ENCODE measurements at regions not wholly inside any gene's neighbourhood (a gene's known extent, or its start where the extent isn't known, plus 50 kb on each side); places are given as distances from the start of the nearest gene placed in this dataset.
A peak's percentile ranks its signal among the peaks of the same experiment; 100 is the strongest.
"Not testable (repeated sequence)": the region's sequence is repeated elsewhere in the genome, so short reads cannot be mapped to it uniquely, and the experiment has no call there.

- H3K9me3 ChIP-seq = no peaks in the 10 kb centered on the region
- DNase-seq = no peak
- no peak for TF ChIP-seq CTCF (IDR thresholded peaks at IDR 0.05; ENCODE audit: low read depth, low read length)
- H3K36me3 ChIP-seq = no peaks in the 10 kb centered on the region
- H3K4me3 ChIP-seq (ENCODE audit: low read depth, low read length) = no peak overlapping the region
- no peaks in the 10 kb centered on the region for H3K4me1 ChIP-seq
- no peaks in the 10 kb centered on the region for H3K27me3 ChIP-seq
Observed at GRCh38 chr3:135393898-135394525, 571.5 kb upstream of the PPP2R3A start.

GRCh38 chr3:135412475-135412874 lies 553.1 kb upstream of the PPP2R3A start:
- no peak for TF ChIP-seq CTCF (IDR thresholded peaks at IDR 0.05; ENCODE audit: low read depth, low read length)
- DNase-seq = no peak
- H3K27me3 ChIP-seq = no peaks in the 10 kb centered on the region; the same call in 1 of the 2 replicates
- no peaks in the 10 kb centered on the region for H3K4me1 ChIP-seq
- H3K36me3 ChIP-seq = no peaks in the 10 kb centered on the region
- no peaks in the 10 kb centered on the region for H3K9me3 ChIP-seq
- H3K4me3 ChIP-seq (ENCODE audit: low read depth, low read length) = no peak overlapping the region

- no peak for DNase-seq
- H3K9me3 ChIP-seq = no peaks in the 10 kb centered on the region
- H3K4me3 ChIP-seq (ENCODE audit: low read depth, low read length) = no peak overlapping the region
- H3K27me3 ChIP-seq = no peaks in the 10 kb centered on the region
- TF ChIP-seq CTCF (IDR thresholded peaks at IDR 0.05; ENCODE audit: low read depth, low read length) = no peak
- no peaks in the 10 kb centered on the region for H3K36me3 ChIP-seq
- H3K4me1 ChIP-seq = no peaks in the 10 kb centered on the region
Observed at GRCh38 chr3:135416182-135416581, 549.3 kb upstream of the PPP2R3A start.

DNA sequence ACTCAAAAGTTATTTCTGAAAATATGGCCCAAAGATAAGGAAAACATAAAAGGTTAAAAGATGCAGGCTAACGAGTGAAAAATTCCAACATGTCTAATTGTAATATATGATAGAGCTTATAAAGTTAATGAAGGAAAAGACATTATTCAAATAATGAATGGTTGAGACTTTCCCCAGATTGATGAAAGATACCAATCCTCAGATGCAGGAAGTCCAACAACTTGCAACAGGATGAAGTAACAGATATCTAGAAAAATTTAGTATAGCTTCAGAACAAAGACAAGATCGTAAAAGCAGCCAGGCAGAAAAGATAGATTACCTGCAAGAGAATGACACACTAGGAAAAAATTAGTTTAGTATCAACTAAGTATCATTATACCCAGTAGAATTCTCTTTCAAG lies 546.4 kb upstream of the PPP2R3A start:
- TF ChIP-seq CTCF (IDR thresholded peaks at IDR 0.05; ENCODE audit: low read depth, low read length) = no peak
- H3K27me3 ChIP-seq = no peaks in the 10 kb centered on the region
- no peak overlapping the region for H3K4me3 ChIP-seq (ENCODE audit: low read depth, low read length)
- H3K36me3 ChIP-seq = no peaks in the 10 kb centered on the region
- H3K4me1 ChIP-seq = no peaks in the 10 kb centered on the region
- no peaks in the 10 kb centered on the region for H3K9me3 ChIP-seq
- DNase-seq = no peak

GRCh38 chr3:135426508-135426907 lies 539.0 kb upstream of the PPP2R3A start:
- 0 out of 2 replicates have a peak, but pooled peaks cover 2% of the 10 kb centered on the region for H3K27me3 ChIP-seq
- no peak for TF ChIP-seq CTCF (IDR thresholded peaks at IDR 0.05; ENCODE audit: low read depth, low read length)
- no peak for DNase-seq

GRCh38 chr3:135432402-135432801 lies 533.1 kb upstream of the PPP2R3A start:
- Histone ChIP-seq H3K4me1 (no peaks in the 10 kb centered on the region), H3K4me3 (ENCODE audit: low read depth, low read length) (no peak overlapping the region), H3K9me3 (no peaks in the 10 kb centered on the region), H3K27me3 (0 out of 2 replicates have a peak, but pooled peaks cover 2% of the 10 kb centered on the region), H3K36me3 (no peaks in the 10 kb centered on the region)
- DNase-seq = no peak
- no peak for TF ChIP-seq CTCF (IDR thresholded peaks at IDR 0.05; ENCODE audit: low read depth, low read length)

More at GRCh38 chr3:135426508-135426907, 539.0 kb upstream of the PPP2R3A start:
- Histone ChIP-seq H3K4me1 (no peaks in the 10 kb centered on the region), H3K4me3 (ENCODE audit: low read depth, low read length) (no peak overlapping the region), H3K9me3 (no peaks in the 10 kb centered on the region), H3K36me3 (no peaks in the 10 kb centered on the region)

DNA sequence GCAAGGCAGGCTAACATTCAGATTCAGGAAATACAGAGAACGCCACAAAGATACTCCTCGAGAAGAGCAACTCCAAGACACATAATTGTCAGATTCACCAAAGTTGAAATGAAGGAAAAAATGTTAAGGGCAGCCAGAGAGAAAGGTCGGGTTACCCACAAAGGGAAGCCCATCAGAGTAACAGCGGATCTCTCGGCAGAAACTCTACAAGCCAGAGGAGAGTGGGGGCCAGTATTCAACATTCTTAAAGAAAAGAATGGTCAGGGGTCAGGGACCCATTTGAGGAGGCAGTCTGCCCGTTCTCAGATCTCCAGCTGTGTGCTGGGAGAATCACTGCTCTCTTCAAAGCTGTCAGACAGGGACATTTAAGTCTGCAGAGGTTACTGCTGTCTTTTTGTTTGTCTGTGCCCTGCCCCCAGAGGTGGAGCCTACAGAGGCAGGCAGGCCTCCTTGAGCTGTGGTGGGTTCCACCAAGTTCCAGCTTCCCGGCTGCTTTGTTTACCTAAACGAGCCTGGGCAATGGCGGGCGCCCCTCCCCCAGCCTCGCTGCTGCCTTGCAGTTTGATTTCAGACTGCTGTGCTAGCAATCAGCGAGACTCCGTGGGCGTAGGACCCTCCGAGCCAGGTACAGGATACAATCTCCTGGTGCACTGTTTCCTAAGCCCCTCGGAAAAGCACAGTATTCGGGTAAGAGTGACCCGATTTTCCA lies 526.5 kb upstream of the PPP2R3A start:
- H3K27me3 ChIP-seq, H3K4me1 ChIP-seq, H3K36me3 ChIP-seq, H3K9me3 ChIP-seq: not testable (repeated sequence)
- peak overlapping the region; percentile 65 for H3K4me3 ChIP-seq (ENCODE audit: low read depth, low read length)
- DNase-seq = peak; percentile 49

DNA sequence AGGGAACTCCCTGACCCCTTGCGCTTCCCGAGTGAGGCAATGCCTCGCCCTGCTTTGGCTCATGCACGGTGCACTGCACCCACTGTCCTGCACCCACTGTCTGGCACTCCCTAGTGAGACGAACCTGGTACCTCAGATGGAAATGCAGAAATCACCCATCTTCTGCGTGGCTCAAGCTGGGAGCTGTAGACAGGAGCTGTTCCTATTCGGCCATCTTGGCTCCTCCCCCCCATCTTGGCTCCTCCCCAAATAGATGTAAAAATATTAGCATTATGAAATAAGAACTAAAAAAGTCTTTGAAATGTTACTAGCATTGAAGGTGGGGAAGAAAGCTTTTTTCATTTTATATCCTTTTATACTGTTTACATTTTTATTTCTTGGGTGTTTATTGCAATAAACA lies 525.9 kb upstream of the PPP2R3A start:
- H3K4me3 ChIP-seq (ENCODE audit: low read depth, low read length) = peak overlapping the region; percentile 65
- DNase-seq = peak; percentile 34
- not testable (repeated sequence) for H3K36me3 ChIP-seq

More for the DNA sequence above, 525.9 kb upstream of the PPP2R3A start:
- H3K27me3 ChIP-seq, H3K4me1 ChIP-seq, H3K9me3 ChIP-seq: not testable (repeated sequence)
